GM12878 (cell line): ENCODE measurements at regions not wholly inside any gene's neighbourhood (a gene's known extent, or its start where the extent isn't known, plus 50 kb on each side); places are given as distances from the start of the nearest gene placed in this dataset.

Experiments used
- ATAC-seq: fragments of 200-7000 bp; cut with Tn5 transposase; 3 replicates; pipeline ENCODE4 v1.9.1; 2020; ENCODE audit warnings: mild to moderate bottlenecking, moderate library complexity
- BruUV-seq: library from RNA; stranded (reverse); fragments of 400-500 nt; replicated peaks from 2 replicates; lab custom pipeline; 2021; lab: Mats Ljungman, UMichigan
- CTCF ChIA-PET: fragments of 300-600 bp; sonication (Branson Sonifier 250); formaldehyde crosslinking; extraction: SDS; loops from one replicate; lab custom pipeline; 2021; ENCODE audit warnings: inconsistent platforms; lab: Yijun Ruan, JAX
- POLR2A ChIA-PET: fragments of 350-600 bp; formaldehyde crosslinking; extraction: SDS; loops from one replicate; lab custom pipeline; 2021; ENCODE audit warnings: inconsistent platforms; lab: Charles Lee
- RAD21 ChIA-PET: fragments of 300-600 bp; sonication (Branson Sonifier 250); formaldehyde crosslinking; loops from one replicate; lab custom pipeline; 2023; ENCODE audit warnings: antibody characterized with exemption; ENCODE audit not compliant: unreplicated experiment; lab: Charles Lee
- SMC1A ChIA-PET: fragments of 300-600 bp; sonication (Branson Sonifier 250); formaldehyde crosslinking; loops from one replicate; lab custom pipeline; 2023; ENCODE audit not compliant: unreplicated experiment, uncharacterized antibody; lab: Charles Lee
- DNase-seq: peaks from one replicate; pipeline ENCODE4 v3.0.0-alpha.2; 2011; ENCODE audit warnings: low read depth, low spot score
- FAIRE-seq: peaks from 3 replicates; lab custom pipeline; 2011; peaks lifted over from hg19 to GRCh38; lab: Jason Lieb, UNC
- H2AFZ ChIP-seq: 2 replicates; pipeline ENCODE4 v1.6.0; 2011; ENCODE audit warnings: low read depth, low read length, control low read depth; ENCODE audit not compliant: control insufficient read depth
- H3K27ac ChIP-seq: 2 replicates; pipeline ENCODE4 v1.5.1; 2011; ENCODE audit warnings: control low read depth; ENCODE audit not compliant: control insufficient read depth, insufficient read depth
- H3K27me3 ChIP-seq, 2 experiments: replicated peaks in 1 of 2; 2 replicates each; pipeline versions ENCODE4 v1.6.0 to v1.6.1; 2011; ENCODE audit warnings: low read length in 1 of 2; ENCODE audit not compliant: control insufficient read depth in 2 of 2, insufficient read depth in 2 of 2
- H3K36me3 ChIP-seq, 2 experiments: 2 replicates each; pipeline ENCODE4 v1.5.1; 2011; ENCODE audit warnings: low read length in 1 of 2; ENCODE audit not compliant: control insufficient read depth in 2 of 2, insufficient read depth in 2 of 2
- H3K4me1 ChIP-seq: 2 replicates; pipeline ENCODE4 v1.6.1; 2011; ENCODE audit warnings: mild to moderate bottlenecking, low read length, moderate library complexity, mixed read lengths; ENCODE audit not compliant: control insufficient read depth, insufficient read depth
- H3K4me2 ChIP-seq: 2 replicates; pipeline ENCODE4 v1.6.0; 2011; ENCODE audit warnings: control low read depth; ENCODE audit not compliant: control insufficient read depth, insufficient read depth
- H3K4me3 ChIP-seq: fragments of 200-600 bp; sonication (generic); 2 replicates; pipeline ENCODE4 v1.5.1; 2016
- H3K79me2 ChIP-seq: 2 replicates; pipeline ENCODE4 v1.6.0; 2011; ENCODE audit warnings: low read length; ENCODE audit not compliant: control insufficient read depth, insufficient read depth
- H3K9ac ChIP-seq: 2 replicates; pipeline ENCODE4 v1.8.0; 2011; ENCODE audit warnings: low read length, control low read depth, mixed read lengths; ENCODE audit not compliant: control insufficient read depth, insufficient read depth
- H3K9me3 ChIP-seq: replicated peaks from 3 replicates; pipeline ENCODE4 v1.5.1; 2011; ENCODE audit warnings: mild to moderate bottlenecking, low read length; ENCODE audit not compliant: control insufficient read depth, insufficient read depth
- H4K20me1 ChIP-seq: 2 replicates; pipeline ENCODE4 v1.6.0; 2011; ENCODE audit not compliant: control insufficient read depth, insufficient read depth
- POLR2AphosphoS5 ChIP-seq: IDR thresholded peaks from 2 replicates; pipeline ENCODE4 v1.6.1; 2011; ENCODE audit warnings: mild to moderate bottlenecking, low read length, inconsistent platforms
- RELA ChIP-seq: fragments of 450-650 bp; IDR thresholded peaks from 2 replicates; pipeline ENCODE4 v1.8.0; 2014; ENCODE audit warnings: borderline replicate concordance; ENCODE audit not compliant: partially characterized antibody
- TCF12 ChIP-seq: IDR thresholded peaks from 2 replicates; pipeline ENCODE4 v1.6.1; 2011; ENCODE audit warnings: low read depth, mild to moderate bottlenecking, low read length
- TCF3 ChIP-seq: IDR thresholded peaks from 2 replicates; pipeline ENCODE4 v1.6.1; 2012; ENCODE audit warnings: low read depth, mild to moderate bottlenecking, low read length, borderline replicate concordance; ENCODE audit not compliant: insufficient read depth
- WGBS: methylation state at CpG from one replicate; pipeline ENCODE4 v1.1.6; 2016; ENCODE audit warnings: low lambda C conversion rate; ENCODE audit not compliant: insufficient replicate concordance, insufficient coverage; ENCODE audit errors: missing lambda C conversion rate; 5-methylcytosine and 5-hydroxymethylcytosine counted together
- in situ Hi-C: fragments of 300-500 bp; cut with MboI; formaldehyde crosslinking; loops from 9 replicates; pipeline ENCODE4 v1.14.3; 2018; ENCODE audit warnings: mixed read lengths
- intact Hi-C: fragments of 100-400 bp; cut with micrococcal nuclease; formaldehyde crosslinking; loops from one replicate; pipeline ENCODE4 v1.14.2; 2022; ENCODE audit not compliant: unreplicated experiment

DNA sequence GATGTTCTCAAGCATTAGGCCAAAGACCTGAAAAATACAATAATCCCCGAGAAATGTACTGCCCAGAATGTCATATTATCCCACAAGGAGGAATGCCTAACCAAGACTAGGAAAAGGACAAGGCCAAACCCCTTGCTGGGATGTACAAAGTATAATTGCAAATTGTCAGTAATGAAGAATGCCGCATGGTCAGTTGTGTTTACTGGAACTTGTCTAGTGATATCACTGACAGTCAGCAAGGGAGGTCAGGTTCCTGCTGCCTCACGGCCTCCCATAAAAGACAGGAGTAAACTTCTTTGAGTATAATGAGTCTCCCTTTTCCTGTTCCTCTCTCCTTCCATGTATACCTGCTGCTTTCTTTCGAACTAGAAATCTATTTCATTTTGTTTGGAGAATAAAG, 222.8 kb downstream of the RHOU start:
- no peaks in the 10 kb centered on the region for H4K20me1 ChIP-seq
- ChIA-PET POLR2A (no interaction called here), SMC1A (no interaction called here), CTCF (interaction anchor here (0.7 to 1.1 kb wide), 2 partner anchors 229 to 270 kb away, joined by 3 to 4 read pairs; no protein-coding TSS in a partner anchor), RAD21 (no interaction called here)
- H3K27ac ChIP-seq = no peak overlapping the region
- no peaks in the 10 kb centered on the region for H3K79me2 ChIP-seq
- 31% methylated on average over 4 of the region's 4 CpGs for WGBS
- H3K27me3 ChIP-seq = peaks cover 0 to 1% of the 10 kb centered on the region in 2 experiments; a peak in 2 of 4 replicates
- H3K9me3 ChIP-seq = no peaks in the 10 kb centered on the region
- H3K4me3 ChIP-seq = no peak overlapping the region
- FAIRE-seq = no peak
- intact Hi-C loops = no loop called here
- H3K9ac ChIP-seq = no peak overlapping the region
- no peak overlapping the region for H2AFZ ChIP-seq
- TF ChIP-seq POLR2AphosphoS5 = no peak
- TF ChIP-seq RELA = no peak
- TF ChIP-seq, all 136 proteins: peak for 0
- BruUV-seq = no TSS peak
- no peaks in the 10 kb centered on the region for H3K36me3 ChIP-seq
- DNase-seq (no peak), ATAC-seq (no peak)
- no peaks in the 10 kb centered on the region for H3K4me1 ChIP-seq
- in situ Hi-C loops = no loop called here
- no peak overlapping the region for H3K4me2 ChIP-seq

- DNase-seq (no peak), FAIRE-seq (no peak), ATAC-seq (no peak)
- no peak overlapping the region for H3K4me3 ChIP-seq
- no peaks in the 10 kb centered on the region for H4K20me1 ChIP-seq
- TF ChIP-seq TCF12 = no peak
- TF ChIP-seq TCF3 = no peak
- intact Hi-C loops (no loop called here), in situ Hi-C loops (no loop called here)
- ChIA-PET RAD21 (no interaction called here), CTCF (no interaction called here), POLR2A (no interaction called here), SMC1A (no interaction called here)
- H3K36me3 ChIP-seq = no peaks in the 10 kb centered on the region
- peaks cover 0 to 1% of the 10 kb centered on the region in 2 experiments; a peak in 2 of 4 replicates for H3K27me3 ChIP-seq
- H2AFZ ChIP-seq = no peak overlapping the region
- no peak overlapping the region for H3K9ac ChIP-seq
- H3K79me2 ChIP-seq = no peaks in the 10 kb centered on the region
- WGBS = 55% methylated on average over 2 of the region's 2 CpGs
- no peaks in the 10 kb centered on the region for H3K9me3 ChIP-seq
- no peaks in the 10 kb centered on the region for H3K4me1 ChIP-seq
- no peak overlapping the region for H3K27ac ChIP-seq
- no peak overlapping the region for H3K4me2 ChIP-seq
- no TSS peak for BruUV-seq
Observed at GRCh38 chr1:228958741-228959140, 223.5 kb downstream of the RHOU start.
